ENCODE measurements at regions not wholly inside any gene's neighbourhood (a gene's known extent, or its start where the extent isn't known, plus 50 kb on each side); places are given as distances from the start of the nearest gene placed in this dataset.
"Not testable (repeated sequence)": the region's sequence is repeated elsewhere in the genome, so short reads cannot be mapped to it uniquely, and the experiment has no call there.

- no peak for DNase-seq (ENCODE audit: low spot score)
- Mint-ChIP-seq H3K27ac (no peak overlapping the region), H3K4me3 (no peak overlapping the region), H3K36me3 (no peaks in the 10 kb centered on the region), H3K4me1 (peaks cover 9% of the 10 kb centered on the region), H3K27me3 (ENCODE audit: insufficient read depth, low read depth) (peaks cover 10% of the 10 kb centered on the region), H3K9me3 (peaks cover 21% of the 10 kb centered on the region)
- H3K9ac ChIP-seq: no peak overlapping the region
- TF ChIP-seq CTCF (IDR thresholded peaks at IDR 0.05): no peak
- TF ChIP-seq EZH2phosphoT487 (IDR thresholded peaks at IDR 0.05): no peak
- TF ChIP-seq EZH2 (IDR thresholded peaks at IDR 0.05): no peak
- no peaks in the 10 kb centered on the region for H3K27me3 ChIP-seq
- no peak overlapping the region for H3K4me3 ChIP-seq
- no peaks in the 10 kb centered on the region for H3F3A ChIP-seq (ENCODE audit: low read depth)
- no peak overlapping the region for H3K4me2 ChIP-seq
- no peak overlapping the region for H2AFZ ChIP-seq (replicated peaks)
- no peak overlapping the region for H3K27ac ChIP-seq
- H3K79me2 ChIP-seq (ENCODE audit: low read depth): no peaks in the 10 kb centered on the region
- no peaks in the 10 kb centered on the region for H3K4me1 ChIP-seq
- no peaks in the 10 kb centered on the region for H3K36me3 ChIP-seq
- H4K20me1 ChIP-seq (ENCODE audit: low read depth): no peaks in the 10 kb centered on the region
- no peaks in the 10 kb centered on the region for H3K9me3 ChIP-seq (ENCODE audit: low read depth)
Observed at GRCh38 chr20:25984933-25985332, 288.3 kb upstream of the ZNF337 start.

GRCh38 chr20:25982701-25983100 lies 286.0 kb upstream of the ZNF337 start:
- H3K9me3 Mint-ChIP-seq: peaks cover 10% of the 10 kb centered on the region
- H3K9me3 ChIP-seq (ENCODE audit: low read depth); H3K27me3 Mint-ChIP-seq (ENCODE audit: insufficient read depth, low read depth); H3K4me3 ChIP-seq; H3K9ac ChIP-seq; H4K20me1 ChIP-seq (ENCODE audit: low read depth); H3K27ac Mint-ChIP-seq; DNase-seq (ENCODE audit: low spot score); H3K79me2 ChIP-seq (ENCODE audit: low read depth); H3K4me2 ChIP-seq; H3F3A ChIP-seq (ENCODE audit: low read depth); H3K4me1 ChIP-seq; H3K4me3 Mint-ChIP-seq; H2AFZ ChIP-seq (replicated peaks); H3K4me1 Mint-ChIP-seq; H3K36me3 Mint-ChIP-seq; H3K27ac ChIP-seq; H3K36me3 ChIP-seq; H3K27me3 ChIP-seq: not testable (repeated sequence)

- H3K27ac Mint-ChIP-seq; H3K36me3 Mint-ChIP-seq; H3K27ac ChIP-seq; H3K4me1 Mint-ChIP-seq; H3K4me2 ChIP-seq; H3K4me3 Mint-ChIP-seq; H3K36me3 ChIP-seq; H3K4me1 ChIP-seq; H3K9me3 Mint-ChIP-seq; H2AFZ ChIP-seq (replicated peaks); H4K20me1 ChIP-seq (ENCODE audit: low read depth); DNase-seq (ENCODE audit: low spot score); H3K9ac ChIP-seq; H3K9me3 ChIP-seq (ENCODE audit: low read depth); H3F3A ChIP-seq (ENCODE audit: low read depth); H3K4me3 ChIP-seq; H3K27me3 ChIP-seq; H3K27me3 Mint-ChIP-seq (ENCODE audit: insufficient read depth, low read depth); H3K79me2 ChIP-seq (ENCODE audit: low read depth): not testable (repeated sequence)
Observed at GRCh38 chr20:25978450-25979190, 282.0 kb upstream of the ZNF337 start.

GRCh38 chr20:25975816-25976215 lies 279.2 kb upstream of the ZNF337 start:
- not testable (repeated sequence) for H3K27me3 Mint-ChIP-seq (ENCODE audit: insufficient read depth, low read depth); H3K27me3 ChIP-seq; H3K4me3 ChIP-seq; H3K4me2 ChIP-seq; H3K4me1 Mint-ChIP-seq; H3K9me3 ChIP-seq (ENCODE audit: low read depth); H3K9ac ChIP-seq; H3K36me3 ChIP-seq; H2AFZ ChIP-seq (replicated peaks); H3K36me3 Mint-ChIP-seq; H4K20me1 ChIP-seq (ENCODE audit: low read depth); H3K4me3 Mint-ChIP-seq; DNase-seq (ENCODE audit: low spot score); H3K27ac ChIP-seq; H3F3A ChIP-seq (ENCODE audit: low read depth); H3K27ac Mint-ChIP-seq; H3K9me3 Mint-ChIP-seq; H3K4me1 ChIP-seq; H3K79me2 ChIP-seq (ENCODE audit: low read depth)

- not testable (repeated sequence) for H3K27me3 Mint-ChIP-seq (ENCODE audit: insufficient read depth, low read depth); H3K27ac Mint-ChIP-seq; DNase-seq (ENCODE audit: low spot score); H3K9me3 Mint-ChIP-seq; H3F3A ChIP-seq (ENCODE audit: low read depth); H3K4me2 ChIP-seq; H3K36me3 ChIP-seq; H3K36me3 Mint-ChIP-seq; H3K4me1 Mint-ChIP-seq; H3K4me1 ChIP-seq; H4K20me1 ChIP-seq (ENCODE audit: low read depth); H3K4me3 Mint-ChIP-seq; H3K79me2 ChIP-seq (ENCODE audit: low read depth); H3K9ac ChIP-seq; H3K9me3 ChIP-seq (ENCODE audit: low read depth); H3K27me3 ChIP-seq; H3K27ac ChIP-seq; H3K4me3 ChIP-seq; H2AFZ ChIP-seq (replicated peaks)
Observed at GRCh38 chr20:25965203-25965602, 268.6 kb upstream of the ZNF337 start.

- H3K4me3 Mint-ChIP-seq; H3K27me3 Mint-ChIP-seq (ENCODE audit: insufficient read depth, low read depth); H3K4me3 ChIP-seq; H4K20me1 ChIP-seq (ENCODE audit: low read depth); H3K27me3 ChIP-seq; H3K4me2 ChIP-seq; H3K27ac Mint-ChIP-seq; DNase-seq (ENCODE audit: low spot score); H3K36me3 Mint-ChIP-seq; H3K79me2 ChIP-seq (ENCODE audit: low read depth); H3F3A ChIP-seq (ENCODE audit: low read depth); H3K27ac ChIP-seq; H3K4me1 Mint-ChIP-seq; H3K36me3 ChIP-seq; H3K9ac ChIP-seq; H3K9me3 ChIP-seq (ENCODE audit: low read depth); H3K4me1 ChIP-seq; H2AFZ ChIP-seq (replicated peaks); H3K9me3 Mint-ChIP-seq: not testable (repeated sequence)
Observed at GRCh38 chr20:25953876-25954275, 257.2 kb upstream of the ZNF337 start.

GRCh38 chr20:25935230-25935629 lies 238.6 kb upstream of the ZNF337 start:
- H3K4me3 ChIP-seq; H3K4me1 Mint-ChIP-seq; H3K4me3 Mint-ChIP-seq; H3K9me3 ChIP-seq (ENCODE audit: low read depth); H3K36me3 Mint-ChIP-seq; H3K9me3 Mint-ChIP-seq; H3K27me3 Mint-ChIP-seq (ENCODE audit: insufficient read depth, low read depth); DNase-seq (ENCODE audit: low spot score); H3K9ac ChIP-seq; H4K20me1 ChIP-seq (ENCODE audit: low read depth); H3K27ac Mint-ChIP-seq; H3K79me2 ChIP-seq (ENCODE audit: low read depth); H3K27me3 ChIP-seq; H3K4me1 ChIP-seq; H3F3A ChIP-seq (ENCODE audit: low read depth); H2AFZ ChIP-seq (replicated peaks); H3K27ac ChIP-seq; H3K4me2 ChIP-seq; H3K36me3 ChIP-seq: not testable (repeated sequence)
